ENCODE measurements at regions not wholly inside any gene's neighbourhood (a gene's known extent, or its start where the extent isn't known, plus 50 kb on each side); places are given as distances from the start of the nearest gene placed in this dataset.
"Not testable (repeated sequence)": the region's sequence is repeated elsewhere in the genome, so short reads cannot be mapped to it uniquely, and the experiment has no call there.

GRCh38 chr1:187682112-187682511, 853.4 kb downstream of the PLA2G4A start:
- H3K4me1 Mint-ChIP-seq, result no peaks in the 10 kb centered on the region
- no peak for DNase-seq
- no peak for ATAC-seq
- H3K27me3 Mint-ChIP-seq, result no peaks in the 10 kb centered on the region
- H3K36me3 Mint-ChIP-seq (ENCODE audit: low read depth), result no peaks in the 10 kb centered on the region
- no peak overlapping the region for H3K4me3 Mint-ChIP-seq
- H3K9me3 Mint-ChIP-seq, result peaks cover 4% of the 10 kb centered on the region
- no peak overlapping the region for H3K27ac Mint-ChIP-seq

GRCh38 chr1:187685333-187685732, 856.6 kb downstream of the PLA2G4A start:
- DNase-seq (no peak), ATAC-seq (no peak)
- H3K27me3 Mint-ChIP-seq, result no peaks in the 10 kb centered on the region
- H3K27ac Mint-ChIP-seq, result no peak overlapping the region
- H3K4me3 Mint-ChIP-seq, result no peak overlapping the region
- H3K36me3 Mint-ChIP-seq (ENCODE audit: low read depth), result no peaks in the 10 kb centered on the region
- no peaks in the 10 kb centered on the region for H3K4me1 Mint-ChIP-seq
- H3K9me3 Mint-ChIP-seq, result peaks cover 11% of the 10 kb centered on the region

- H3K27ac Mint-ChIP-seq, result no peak overlapping the region
- no peaks in the 10 kb centered on the region for H3K27me3 Mint-ChIP-seq
- peaks cover 7% of the 10 kb centered on the region for H3K9me3 Mint-ChIP-seq
- no peaks in the 10 kb centered on the region for H3K36me3 Mint-ChIP-seq (ENCODE audit: low read depth)
- no peak for ATAC-seq
- no peak overlapping the region for H3K4me3 Mint-ChIP-seq
- no peak for DNase-seq
- no peaks in the 10 kb centered on the region for H3K4me1 Mint-ChIP-seq
Measured at GRCh38 chr1:187689129-187689528, 860.4 kb downstream of the PLA2G4A start.

GRCh38 chr1:187691439-187691838, 862.7 kb downstream of the PLA2G4A start:
- Mint-ChIP-seq H3K36me3 (ENCODE audit: low read depth) (no peaks in the 10 kb centered on the region), H3K4me1 (no peaks in the 10 kb centered on the region), H3K27me3 (no peaks in the 10 kb centered on the region), H3K9me3 (peaks cover 7% of the 10 kb centered on the region), H3K4me3 (no peak overlapping the region), H3K27ac (no peak overlapping the region)
- DNase-seq (no peak), ATAC-seq (no peak)

GRCh38 chr1:187692799-187693198, 864.0 kb downstream of the PLA2G4A start:
- Mint-ChIP-seq H3K4me1 (no peaks in the 10 kb centered on the region), H3K4me3 (no peak overlapping the region), H3K36me3 (ENCODE audit: low read depth) (no peaks in the 10 kb centered on the region), H3K9me3 (peaks cover 7% of the 10 kb centered on the region), H3K27ac (no peak overlapping the region), H3K27me3 (no peaks in the 10 kb centered on the region)
- DNase-seq, result no peak
- ATAC-seq, result no peak

- Mint-ChIP-seq H3K9me3 (no peaks in the 10 kb centered on the region), H3K4me3 (no peak overlapping the region), H3K4me1 (no peaks in the 10 kb centered on the region), H3K36me3 (ENCODE audit: low read depth) (no peaks in the 10 kb centered on the region), H3K27ac (no peak overlapping the region), H3K27me3 (no peaks in the 10 kb centered on the region)
- ATAC-seq, result no peak
- no peak for DNase-seq
Measured at GRCh38 chr1:187696073-187696472, 867.3 kb downstream of the PLA2G4A start.

- not testable (repeated sequence) for H3K9me3 Mint-ChIP-seq; ATAC-seq; DNase-seq; H3K27ac Mint-ChIP-seq; H3K27me3 Mint-ChIP-seq; H3K36me3 Mint-ChIP-seq (ENCODE audit: low read depth); H3K4me1 Mint-ChIP-seq; H3K4me3 Mint-ChIP-seq
Measured at GRCh38 chr1:187703138-187704130, 874.7 kb downstream of the PLA2G4A start.

GRCh38 chr1:187714470-187714869, 885.7 kb downstream of the PLA2G4A start:
- Mint-ChIP-seq H3K27ac (no peak overlapping the region), H3K27me3 (no peaks in the 10 kb centered on the region), H3K4me3 (no peak overlapping the region), H3K9me3 (peaks cover 5% of the 10 kb centered on the region), H3K36me3 (ENCODE audit: low read depth) (no peaks in the 10 kb centered on the region), H3K4me1 (no peaks in the 10 kb centered on the region)
- ATAC-seq, result no peak
- no peak for DNase-seq

GRCh38 chr1:187715483-187715882, 886.7 kb downstream of the PLA2G4A start:
- ATAC-seq (no peak), DNase-seq (no peak)
- H3K36me3 Mint-ChIP-seq (ENCODE audit: low read depth), result no peaks in the 10 kb centered on the region
- H3K27me3 Mint-ChIP-seq, result no peaks in the 10 kb centered on the region
- no peak overlapping the region for H3K27ac Mint-ChIP-seq
- H3K4me3 Mint-ChIP-seq, result no peak overlapping the region
- no peaks in the 10 kb centered on the region for H3K4me1 Mint-ChIP-seq
- peaks cover 5% of the 10 kb centered on the region for H3K9me3 Mint-ChIP-seq

- no peak overlapping the region for H3K27ac Mint-ChIP-seq
- no peaks in the 10 kb centered on the region for H3K4me1 Mint-ChIP-seq
- DNase-seq (no peak), ATAC-seq (no peak)
- H3K27me3 Mint-ChIP-seq, result no peaks in the 10 kb centered on the region
- no peak overlapping the region for H3K4me3 Mint-ChIP-seq
- H3K36me3 Mint-ChIP-seq (ENCODE audit: low read depth), result no peaks in the 10 kb centered on the region
- peaks cover 5% of the 10 kb centered on the region for H3K9me3 Mint-ChIP-seq
Measured at GRCh38 chr1:187716160-187716559, 887.4 kb downstream of the PLA2G4A start.

- ATAC-seq (no peak), DNase-seq (no peak)
- H3K4me3 Mint-ChIP-seq, result no peak overlapping the region
- H3K27me3 Mint-ChIP-seq, result no peaks in the 10 kb centered on the region
- no peaks in the 10 kb centered on the region for H3K4me1 Mint-ChIP-seq
- no peaks in the 10 kb centered on the region for H3K36me3 Mint-ChIP-seq (ENCODE audit: low read depth)
- no peak overlapping the region for H3K27ac Mint-ChIP-seq
- H3K9me3 Mint-ChIP-seq, result no peaks in the 10 kb centered on the region
Measured at GRCh38 chr1:187718527-187718926, 889.8 kb downstream of the PLA2G4A start.

- H3K27ac Mint-ChIP-seq, result no peak overlapping the region
- no peak for ATAC-seq
- no peaks in the 10 kb centered on the region for H3K9me3 Mint-ChIP-seq
- no peaks in the 10 kb centered on the region for H3K4me1 Mint-ChIP-seq
- DNase-seq, result no peak
- H3K36me3 Mint-ChIP-seq (ENCODE audit: low read depth), result no peaks in the 10 kb centered on the region
- no peaks in the 10 kb centered on the region for H3K27me3 Mint-ChIP-seq
- no peak overlapping the region for H3K4me3 Mint-ChIP-seq
Measured at GRCh38 chr1:187721216-187721615, 892.5 kb downstream of the PLA2G4A start.

GRCh38 chr1:187725216-187725615, 896.5 kb downstream of the PLA2G4A start:
- DNase-seq (no peak), ATAC-seq (no peak)
- Mint-ChIP-seq H3K27ac (no peak overlapping the region), H3K4me1 (no peaks in the 10 kb centered on the region), H3K4me3 (no peak overlapping the region), H3K27me3 (no peaks in the 10 kb centered on the region), H3K36me3 (ENCODE audit: low read depth) (no peaks in the 10 kb centered on the region), H3K9me3 (peaks cover 4% of the 10 kb centered on the region)

GRCh38 chr1:187733232-187733631, 904.5 kb downstream of the PLA2G4A start:
- H3K9me3 Mint-ChIP-seq, result peaks cover 8% of the 10 kb centered on the region
- H3K36me3 Mint-ChIP-seq (ENCODE audit: low read depth), result no peaks in the 10 kb centered on the region
- no peak overlapping the region for H3K4me3 Mint-ChIP-seq
- DNase-seq (no peak), ATAC-seq (no peak)
- H3K27me3 Mint-ChIP-seq, result no peaks in the 10 kb centered on the region
- no peaks in the 10 kb centered on the region for H3K4me1 Mint-ChIP-seq
- H3K27ac Mint-ChIP-seq, result no peak overlapping the region

GRCh38 chr1:187734427-187734826, 905.7 kb downstream of the PLA2G4A start:
- peaks cover 4% of the 10 kb centered on the region for H3K9me3 Mint-ChIP-seq
- DNase-seq (no peak), ATAC-seq (no peak)
- no peak overlapping the region for H3K4me3 Mint-ChIP-seq
- no peaks in the 10 kb centered on the region for H3K36me3 Mint-ChIP-seq (ENCODE audit: low read depth)
- H3K27me3 Mint-ChIP-seq, result no peaks in the 10 kb centered on the region
- H3K4me1 Mint-ChIP-seq, result no peaks in the 10 kb centered on the region
- no peak overlapping the region for H3K27ac Mint-ChIP-seq

Measured in activated naive CD8-positive, alpha-beta T cell treated with anti-CD3 and anti-CD28 coated beads, Interleukin-2, amount 50 U/mL, for 24 hours (primary cell).